ENCODE measurements at regions not wholly inside any gene's neighbourhood (a gene's known extent, or its start where the extent isn't known, plus 50 kb on each side); places are given as distances from the start of the nearest gene placed in this dataset.

GRCh38 chr1:76005765-76006164 lies 68.8 kb upstream of the ST6GALNAC3 start:
- no peaks in the 10 kb centered on the region for H3K36me3 ChIP-seq (ENCODE audit: insufficient read depth, low read length)
- H2AFZ ChIP-seq (ENCODE audit: low read length, unreplicated experiment): no peak overlapping the region
- H3K27me3 ChIP-seq (ENCODE audit: insufficient read depth, low read length): no peaks in the 10 kb centered on the region; the same call in 1 of the 2 replicates
- H3K27ac ChIP-seq (ENCODE audit: low read depth, low read length): no peak overlapping the region
- no peak overlapping the region for H3K4me3 ChIP-seq (ENCODE audit: low read depth, low read length)
- peaks cover 14% of the 10 kb centered on the region for H3K4me1 ChIP-seq (ENCODE audit: control insufficient read depth, insufficient read depth, low read length, unreplicated experiment)
- no peaks in the 10 kb centered on the region for H3K79me2 ChIP-seq (ENCODE audit: control insufficient read depth, insufficient read depth, low read length, unreplicated experiment)

DNA sequence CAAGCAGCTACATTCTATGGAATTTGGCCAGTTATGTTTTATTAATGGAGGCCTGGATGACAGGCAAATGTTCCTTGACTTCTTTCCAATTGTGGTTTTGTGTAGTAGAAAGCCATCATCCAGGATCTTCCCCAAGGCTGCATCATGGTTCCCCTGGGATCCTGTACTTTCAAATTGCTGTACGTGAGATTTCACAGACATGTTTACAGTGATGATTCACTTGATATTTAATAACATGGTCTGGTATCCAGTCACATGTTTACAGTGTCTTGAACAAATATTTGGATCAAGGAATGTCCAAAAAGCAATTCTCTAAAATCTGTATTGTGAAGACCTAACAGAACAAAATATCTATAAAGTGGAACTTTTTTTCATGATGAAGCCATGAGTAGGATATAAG lies 68.3 kb upstream of the ST6GALNAC3 start:
- no peaks in the 10 kb centered on the region; the same call in 1 of the 2 replicates for H3K27me3 ChIP-seq (ENCODE audit: insufficient read depth, low read length)
- peak overlapping the region; percentile 49 for H3K27ac ChIP-seq (ENCODE audit: low read depth, low read length)
- peaks cover 14% of the 10 kb centered on the region for H3K4me1 ChIP-seq (ENCODE audit: control insufficient read depth, insufficient read depth, low read length, unreplicated experiment)
- H3K4me3 ChIP-seq (ENCODE audit: low read depth, low read length): no peak overlapping the region
- H2AFZ ChIP-seq (ENCODE audit: low read length, unreplicated experiment): no peak overlapping the region
- no peaks in the 10 kb centered on the region for H3K36me3 ChIP-seq (ENCODE audit: insufficient read depth, low read length)
- H3K79me2 ChIP-seq (ENCODE audit: control insufficient read depth, insufficient read depth, low read length, unreplicated experiment): no peaks in the 10 kb centered on the region

DNA sequence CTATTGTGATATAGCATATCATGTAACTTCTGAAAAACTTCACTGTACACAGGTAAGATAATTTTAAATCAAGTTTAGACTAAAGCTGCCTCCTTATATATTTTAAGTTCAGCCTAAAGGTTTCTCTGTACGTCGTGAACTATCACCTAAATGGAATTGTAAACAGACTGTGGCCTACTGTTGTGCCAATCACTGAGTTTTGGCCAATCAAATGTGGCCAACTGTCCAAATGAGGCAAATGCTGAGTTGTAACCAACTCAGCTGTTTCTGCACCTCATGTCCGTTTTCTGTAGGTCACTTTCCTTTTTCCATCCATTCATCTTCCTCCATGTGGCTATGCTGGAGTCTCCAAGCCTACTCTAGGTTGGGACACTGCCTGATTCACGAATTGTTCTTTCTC lies 63.7 kb upstream of the ST6GALNAC3 start:
- no peaks in the 10 kb centered on the region for H3K36me3 ChIP-seq (ENCODE audit: insufficient read depth, low read length)
- H3K4me3 ChIP-seq (ENCODE audit: low read depth, low read length): no peak overlapping the region
- no peaks in the 10 kb centered on the region for H3K79me2 ChIP-seq (ENCODE audit: control insufficient read depth, insufficient read depth, low read length, unreplicated experiment)
- peaks cover 3% of the 10 kb centered on the region; the same call in 1 of the 2 replicates for H3K27me3 ChIP-seq (ENCODE audit: insufficient read depth, low read length)
- H2AFZ ChIP-seq (ENCODE audit: low read length, unreplicated experiment): no peak overlapping the region
- H3K4me1 ChIP-seq (ENCODE audit: control insufficient read depth, insufficient read depth, low read length, unreplicated experiment): peaks cover 7% of the 10 kb centered on the region
- no peak overlapping the region for H3K27ac ChIP-seq (ENCODE audit: low read depth, low read length)

DNA sequence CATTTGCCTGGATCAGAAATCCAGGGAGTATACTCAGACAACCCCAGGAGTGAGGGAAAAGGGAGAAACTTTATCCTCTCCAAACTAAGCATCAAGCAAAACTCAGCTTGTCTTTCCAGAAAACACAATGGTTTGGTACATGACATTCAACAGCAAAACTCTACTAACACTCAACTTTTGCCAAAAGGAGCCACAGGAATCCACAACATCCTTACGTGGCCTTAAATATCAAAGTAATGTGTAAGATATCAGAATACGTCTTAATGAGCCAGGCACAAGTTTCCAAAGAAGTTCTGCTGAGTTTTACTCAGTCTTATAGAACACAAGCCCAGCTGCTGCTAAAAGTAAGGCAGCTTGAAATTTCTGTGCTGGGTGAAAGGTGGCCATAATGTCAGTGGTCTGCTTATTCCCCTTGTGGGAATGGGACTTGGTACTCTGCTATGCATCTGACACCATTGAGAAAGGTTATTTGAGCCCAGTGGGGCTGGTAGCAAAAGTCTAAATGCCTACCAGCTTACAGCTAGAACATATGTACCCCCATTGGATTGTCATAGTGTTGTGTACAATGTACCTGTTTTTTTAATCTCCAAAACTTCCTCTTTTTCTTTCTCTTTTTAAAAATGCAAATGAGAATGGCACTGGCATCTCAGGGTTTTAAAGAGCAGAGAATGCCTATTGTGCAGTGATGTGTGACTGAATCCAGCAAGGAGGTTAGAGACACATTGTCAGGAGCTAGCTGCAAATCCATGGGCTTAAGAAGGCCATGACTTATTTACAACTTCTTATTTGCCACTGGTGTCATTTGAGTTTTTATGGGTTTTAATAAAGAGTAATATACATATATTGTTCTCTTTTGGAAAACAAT lies 62.0 kb upstream of the ST6GALNAC3 start:
- Histone ChIP-seq H3K27ac (ENCODE audit: low read depth, low read length) (no peak overlapping the region), H2AFZ (ENCODE audit: low read length, unreplicated experiment) (no peak overlapping the region), H3K36me3 (ENCODE audit: insufficient read depth, low read length) (no peaks in the 10 kb centered on the region), H3K4me3 (ENCODE audit: low read depth, low read length) (no peak overlapping the region), H3K4me1 (ENCODE audit: control insufficient read depth, insufficient read depth, low read length, unreplicated experiment) (no peaks in the 10 kb centered on the region), H3K79me2 (ENCODE audit: control insufficient read depth, insufficient read depth, low read length, unreplicated experiment) (no peaks in the 10 kb centered on the region), H3K27me3 (ENCODE audit: insufficient read depth, low read length) (0 out of 2 replicates have a peak, but pooled peaks cover 3% of the 10 kb centered on the region)

GRCh38 chr1:76013206-76013581 lies 61.4 kb upstream of the ST6GALNAC3 start:
- Histone ChIP-seq H2AFZ (ENCODE audit: low read length, unreplicated experiment) (no peak overlapping the region), H3K4me3 (ENCODE audit: low read depth, low read length) (no peak overlapping the region), H3K27ac (ENCODE audit: low read depth, low read length) (no peak overlapping the region), H3K36me3 (ENCODE audit: insufficient read depth, low read length) (no peaks in the 10 kb centered on the region), H3K27me3 (ENCODE audit: insufficient read depth, low read length) (0 out of 2 replicates have a peak, but pooled peaks cover 3% of the 10 kb centered on the region), H3K4me1 (ENCODE audit: control insufficient read depth, insufficient read depth, low read length, unreplicated experiment) (no peaks in the 10 kb centered on the region), H3K79me2 (ENCODE audit: control insufficient read depth, insufficient read depth, low read length, unreplicated experiment) (no peaks in the 10 kb centered on the region)

GRCh38 chr1:76015478-76016103 lies 59.0 kb upstream of the ST6GALNAC3 start:
- Histone ChIP-seq H2AFZ (ENCODE audit: low read length, unreplicated experiment) (no peak overlapping the region), H3K27me3 (ENCODE audit: insufficient read depth, low read length) (0 out of 2 replicates have a peak, but pooled peaks cover 9% of the 10 kb centered on the region), H3K36me3 (ENCODE audit: insufficient read depth, low read length) (no peaks in the 10 kb centered on the region), H3K4me1 (ENCODE audit: control insufficient read depth, insufficient read depth, low read length, unreplicated experiment) (no peaks in the 10 kb centered on the region), H3K79me2 (ENCODE audit: control insufficient read depth, insufficient read depth, low read length, unreplicated experiment) (no peaks in the 10 kb centered on the region), H3K27ac (ENCODE audit: low read depth, low read length) (no peak overlapping the region), H3K4me3 (ENCODE audit: low read depth, low read length) (no peak overlapping the region)

- 0 out of 2 replicates have a peak, but pooled peaks cover 12% of the 10 kb centered on the region for H3K27me3 ChIP-seq (ENCODE audit: insufficient read depth, low read length)
- no peaks in the 10 kb centered on the region for H3K4me1 ChIP-seq (ENCODE audit: control insufficient read depth, insufficient read depth, low read length, unreplicated experiment)
- H3K36me3 ChIP-seq (ENCODE audit: insufficient read depth, low read length): no peaks in the 10 kb centered on the region
- H3K79me2 ChIP-seq (ENCODE audit: control insufficient read depth, insufficient read depth, low read length, unreplicated experiment): no peaks in the 10 kb centered on the region
- H3K4me3 ChIP-seq (ENCODE audit: low read depth, low read length): no peak overlapping the region
- H3K27ac ChIP-seq (ENCODE audit: low read depth, low read length): no peak overlapping the region
- H2AFZ ChIP-seq (ENCODE audit: low read length, unreplicated experiment): no peak overlapping the region
Measured at GRCh38 chr1:76018045-76018444, 56.5 kb upstream of the ST6GALNAC3 start.

DNA sequence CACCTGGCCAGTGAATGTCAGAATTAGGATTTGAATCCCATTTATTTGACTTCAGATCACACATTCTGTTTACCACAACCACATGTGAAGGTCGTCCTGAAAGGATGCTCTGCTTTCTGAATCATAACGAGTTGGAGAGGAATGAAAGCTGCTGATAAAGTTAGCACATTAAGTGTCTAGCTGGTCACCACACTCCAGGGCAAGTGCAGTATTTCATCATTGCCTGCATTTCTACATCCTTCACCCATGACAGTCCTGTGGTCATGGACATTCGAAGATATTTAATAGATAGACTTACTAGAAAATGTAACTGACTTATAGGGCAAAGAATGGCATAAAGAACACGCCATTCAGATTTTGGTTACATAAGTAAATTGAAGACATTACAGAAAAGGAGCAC lies 52.7 kb upstream of the ST6GALNAC3 start:
- H3K4me3 ChIP-seq (ENCODE audit: low read depth, low read length): no peak overlapping the region
- H3K79me2 ChIP-seq (ENCODE audit: control insufficient read depth, insufficient read depth, low read length, unreplicated experiment): no peaks in the 10 kb centered on the region
- H3K36me3 ChIP-seq (ENCODE audit: insufficient read depth, low read length): no peaks in the 10 kb centered on the region
- 0 out of 2 replicates have a peak, but pooled peaks cover 9% of the 10 kb centered on the region for H3K27me3 ChIP-seq (ENCODE audit: insufficient read depth, low read length)
- H3K27ac ChIP-seq (ENCODE audit: low read depth, low read length): no peak overlapping the region
- H3K4me1 ChIP-seq (ENCODE audit: control insufficient read depth, insufficient read depth, low read length, unreplicated experiment): peaks cover 9% of the 10 kb centered on the region
- H2AFZ ChIP-seq (ENCODE audit: low read length, unreplicated experiment): no peak overlapping the region

- Histone ChIP-seq H2AFZ (ENCODE audit: low read length, unreplicated experiment) (no peak overlapping the region), H3K4me3 (ENCODE audit: low read depth, low read length) (no peak overlapping the region), H3K27ac (ENCODE audit: low read depth, low read length) (no peak overlapping the region), H3K27me3 (ENCODE audit: insufficient read depth, low read length) (0 out of 2 replicates have a peak, but pooled peaks cover 9% of the 10 kb centered on the region), H3K4me1 (ENCODE audit: control insufficient read depth, insufficient read depth, low read length, unreplicated experiment) (peaks cover 9% of the 10 kb centered on the region), H3K79me2 (ENCODE audit: control insufficient read depth, insufficient read depth, low read length, unreplicated experiment) (no peaks in the 10 kb centered on the region), H3K36me3 (ENCODE audit: insufficient read depth, low read length) (no peaks in the 10 kb centered on the region)
Measured at GRCh38 chr1:76023669-76024435, 50.7 kb upstream of the ST6GALNAC3 start.

All from ACC112 (cell line).